ENCODE measurements at regions not wholly inside any gene's neighbourhood (a gene's known extent, or its start where the extent isn't known, plus 50 kb on each side); places are given as distances from the start of the nearest gene placed in this dataset.

DNA sequence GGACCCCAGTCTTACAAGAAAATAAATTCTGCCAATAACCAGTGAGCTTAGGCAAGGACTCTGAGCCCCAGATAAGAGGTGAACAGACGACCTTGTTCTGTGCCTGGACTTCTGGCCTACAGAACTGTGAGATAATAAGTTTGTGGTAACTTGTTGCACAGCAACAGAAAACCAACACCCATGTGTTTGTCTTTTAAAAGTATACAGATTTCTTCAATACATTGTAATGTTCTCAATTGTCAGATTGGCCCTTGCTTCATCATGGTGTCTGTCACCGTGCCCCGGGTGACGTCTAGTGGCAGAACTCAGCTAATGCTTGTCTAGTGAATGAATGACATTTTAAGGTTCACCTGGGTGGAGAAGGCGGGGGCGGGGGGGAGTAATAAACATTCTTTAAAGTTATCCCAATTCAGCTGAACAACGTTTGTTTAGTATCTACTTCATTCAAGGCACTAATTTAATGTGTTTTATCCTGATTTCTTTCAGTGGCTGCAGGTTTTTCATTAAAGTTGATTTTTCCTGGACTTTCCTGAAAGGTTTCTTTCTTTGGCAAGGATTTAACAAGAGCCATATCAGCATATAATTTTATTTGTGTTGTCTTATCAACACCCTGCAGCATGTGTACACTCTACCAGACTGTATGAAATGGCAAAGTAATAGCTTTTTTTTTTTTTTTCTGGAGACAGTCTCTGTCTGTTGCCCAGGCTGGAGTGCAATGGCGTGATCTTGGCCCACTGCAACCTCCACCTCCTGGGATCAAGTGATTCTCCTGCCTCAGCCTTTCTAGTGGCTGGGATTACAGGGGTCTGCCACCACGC, 123.8 kb upstream of the DLX2 start:
- H3K4me3 ChIP-seq: no peak overlapping the region
- WGBS, 3 donors: 86 to 87% (median 86%) methylated on average over 9 of the region's 9 CpGs
- H3K27me3 ChIP-seq (ENCODE audit: insufficient read depth in 3 of 3, low read length in 2 of 3): no peaks in the 10 kb centered on the region
- ATAC-seq (no peak), DNase-seq (no peak)
- no peaks in the 10 kb centered on the region for H3K9me3 ChIP-seq
- no peaks in the 10 kb centered on the region for H3K36me3 ChIP-seq (ENCODE audit: insufficient read depth in 1 of 2, low read depth in 1 of 2)
- TF ChIP-seq, protein P1, sequence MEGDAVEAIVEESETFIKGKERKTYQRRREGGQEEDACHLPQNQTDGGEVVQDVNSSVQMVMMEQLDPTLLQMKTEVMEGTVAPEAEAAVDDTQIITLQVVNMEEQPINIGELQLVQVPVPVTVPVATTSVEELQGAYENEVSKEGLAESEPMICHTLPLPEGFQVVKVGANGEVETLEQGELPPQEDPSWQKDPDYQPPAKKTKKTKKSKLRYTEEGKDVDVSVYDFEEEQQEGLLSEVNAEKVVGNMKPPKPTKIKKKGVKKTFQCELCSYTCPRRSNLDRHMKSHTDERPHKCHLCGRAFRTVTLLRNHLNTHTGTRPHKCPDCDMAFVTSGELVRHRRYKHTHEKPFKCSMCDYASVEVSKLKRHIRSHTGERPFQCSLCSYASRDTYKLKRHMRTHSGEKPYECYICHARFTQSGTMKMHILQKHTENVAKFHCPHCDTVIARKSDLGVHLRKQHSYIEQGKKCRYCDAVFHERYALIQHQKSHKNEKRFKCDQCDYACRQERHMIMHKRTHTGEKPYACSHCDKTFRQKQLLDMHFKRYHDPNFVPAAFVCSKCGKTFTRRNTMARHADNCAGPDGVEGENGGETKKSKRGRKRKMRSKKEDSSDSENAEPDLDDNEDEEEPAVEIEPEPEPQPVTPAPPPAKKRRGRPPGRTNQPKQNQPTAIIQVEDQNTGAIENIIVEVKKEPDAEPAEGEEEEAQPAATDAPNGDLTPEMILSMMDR (IDR thresholded peaks at IDR 0.05): no peak
- H3K4me1 ChIP-seq: no peaks in the 10 kb centered on the region
- intact Hi-C loops (cut with DNase I): no loop called here
- no peak overlapping the region for H3K27ac ChIP-seq

DNA sequence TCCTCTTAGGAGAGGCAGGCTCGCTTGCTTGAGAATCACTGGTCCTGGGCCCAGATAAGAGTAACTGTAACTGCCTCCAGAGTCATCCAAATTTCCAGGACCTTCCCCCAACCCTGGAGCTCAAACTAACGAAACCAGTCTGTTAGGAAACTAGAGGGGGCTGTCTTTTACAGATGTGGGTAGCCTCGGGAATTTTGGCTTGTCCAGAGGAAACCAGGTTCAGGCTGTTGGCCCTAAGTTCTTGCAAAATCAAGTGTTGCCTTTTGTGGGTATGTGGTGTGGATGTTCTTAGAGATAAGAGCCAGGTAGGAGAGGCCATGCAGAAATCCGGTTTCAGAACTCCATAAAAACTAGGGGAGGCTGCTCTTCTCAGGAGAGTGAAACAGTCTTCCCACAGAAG, 125.0 kb upstream of the DLX2 start:
- Histone ChIP-seq H3K4me1 (no peaks in the 10 kb centered on the region), H3K9me3 (no peaks in the 10 kb centered on the region), H3K4me3 (no peak overlapping the region), H3K36me3 (ENCODE audit: insufficient read depth in 1 of 2, low read depth in 1 of 2) (no peaks in the 10 kb centered on the region), H3K27ac (no peak overlapping the region), H3K27me3 (ENCODE audit: insufficient read depth in 3 of 3, low read length in 2 of 3) (no peaks in the 10 kb centered on the region)
- TF ChIP-seq, protein P1 (IDR thresholded peaks at IDR 0.05): no peak
- intact Hi-C loops (cut with DNase I): no loop called here
- 75 to 83% (median 76%) methylated on average over 4 of the region's 4 CpGs for WGBS, 3 donors
- DNase-seq: no peak
- ATAC-seq: no peak

DNA sequence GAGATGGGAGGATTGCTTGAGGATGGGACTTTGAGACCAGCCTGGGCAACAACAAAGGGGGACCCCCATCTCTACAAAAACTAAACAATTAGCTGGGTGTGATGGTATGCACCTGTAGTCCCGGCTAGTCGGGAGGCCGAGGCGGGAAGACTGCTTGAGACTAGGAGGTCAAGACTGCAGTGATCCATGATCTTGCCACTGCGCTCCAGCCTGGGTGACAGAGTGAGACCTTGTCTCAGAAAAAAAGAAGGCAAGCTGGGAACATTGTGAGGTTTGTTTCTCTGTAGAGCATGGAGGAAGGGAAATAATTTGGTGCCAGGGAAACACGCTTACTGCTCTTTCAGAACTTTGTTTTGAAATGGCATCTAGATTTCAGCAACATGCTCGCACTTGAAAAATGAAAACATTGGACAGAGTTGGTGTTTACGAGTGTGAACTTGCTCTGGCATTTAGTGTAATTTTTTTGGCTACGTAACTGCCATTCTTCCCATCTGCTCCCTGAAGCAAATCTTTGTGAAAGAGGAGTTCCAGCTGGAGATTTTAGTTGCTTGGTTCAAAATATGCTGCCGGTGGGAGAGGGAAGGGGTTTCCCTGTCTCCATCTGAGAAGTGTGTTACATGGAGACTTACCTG, 125.6 kb upstream of the DLX2 start:
- intact Hi-C loops (cut with DNase I): no loop called here
- no peak overlapping the region for H3K27ac ChIP-seq
- no peak for ATAC-seq
- TF ChIP-seq, protein P1 (IDR thresholded peaks at IDR 0.05): no peak
- no peaks in the 10 kb centered on the region for H3K9me3 ChIP-seq
- H3K4me1 ChIP-seq: no peaks in the 10 kb centered on the region
- DNase-seq: no peak
- WGBS, 3 donors: 49 to 65% (median 50%) methylated on average over 10 of the region's 10 CpGs
- peaks cover 0 to 3% (median 0%) of the 10 kb centered on the region in 3 donors for H3K27me3 ChIP-seq (ENCODE audit: insufficient read depth in 3 of 3, low read length in 2 of 3)
- H3K36me3 ChIP-seq (ENCODE audit: insufficient read depth in 1 of 2, low read depth in 1 of 2): no peaks in the 10 kb centered on the region
- H3K4me3 ChIP-seq: no peak overlapping the region

DNA sequence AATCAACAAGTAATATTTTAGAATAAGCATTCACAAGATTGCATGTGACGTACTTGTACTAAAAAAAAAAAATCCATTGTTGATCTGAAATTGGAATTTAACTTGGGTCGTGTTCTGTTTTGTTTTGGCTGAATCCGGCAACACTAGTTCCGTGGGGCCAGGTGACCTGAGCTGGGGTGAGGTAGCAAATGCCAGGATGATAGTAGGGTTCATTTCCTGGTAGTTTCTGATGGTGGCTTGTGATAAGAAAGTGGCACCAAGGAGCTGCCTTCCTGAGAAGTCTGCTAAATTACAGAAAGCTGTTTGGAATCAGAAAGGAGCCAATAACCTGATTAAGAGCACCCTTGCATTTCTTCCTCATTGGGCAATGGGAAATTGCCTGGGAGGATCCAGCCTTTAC, 126.4 kb upstream of the DLX2 start:
- no peak for ATAC-seq
- Histone ChIP-seq H3K27me3 (ENCODE audit: insufficient read depth in 3 of 3, low read length in 2 of 3) (peaks cover 0 to 4% (median 4%) of the 10 kb centered on the region in 3 donors), H3K4me3 (no peak overlapping the region), H3K9me3 (no peaks in the 10 kb centered on the region), H3K27ac (no peak overlapping the region), H3K36me3 (ENCODE audit: insufficient read depth in 1 of 2, low read depth in 1 of 2) (no peaks in the 10 kb centered on the region), H3K4me1 (no peaks in the 10 kb centered on the region)
- 52 to 67% (median 63%) methylated on average over 4 of the region's 4 CpGs for WGBS, 3 donors
- DNase-seq: no peak
- TF ChIP-seq, protein P1 (IDR thresholded peaks at IDR 0.05): no peak
- intact Hi-C loops (cut with DNase I): no loop called here
